Hematopoietic multipotent progenitor cell treated with erythropoietin and hydrocortisone succinate and interleukin-3 and kit ligand, for 4 days (in vitro differentiated cells): ENCODE measurements at regions not wholly inside any gene's neighbourhood (a gene's known extent, or its start where the extent isn't known, plus 50 kb on each side); places are given as distances from the start of the nearest gene placed in this dataset.
"Not testable (repeated sequence)": the region's sequence is repeated elsewhere in the genome, so short reads cannot be mapped to it uniquely, and the experiment has no call there.

ENCODE experiments used
- DNase-seq: peaks from one replicate; pipeline ENCODE4 v3.0.0-alpha.2; 2015

DNA sequence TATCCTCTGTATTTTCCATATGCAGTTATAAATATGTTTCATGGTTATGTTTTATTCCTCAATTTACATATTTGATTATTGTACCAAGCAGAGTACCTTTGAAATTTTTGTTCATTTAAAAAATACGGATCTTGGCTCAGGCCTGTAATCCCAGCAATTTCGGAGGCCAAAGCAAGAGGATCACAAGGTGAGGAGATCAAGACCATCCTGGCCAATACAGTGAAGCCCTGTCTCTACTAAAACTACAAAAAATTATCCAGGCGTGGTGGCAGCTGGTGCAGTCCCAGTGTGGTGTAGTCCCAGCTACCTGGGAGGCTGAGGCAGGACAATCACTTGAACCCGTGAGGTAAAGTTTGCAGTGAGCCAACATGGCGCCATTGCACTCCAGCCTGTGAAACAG, 251.2 kb upstream of the TPTE start:
- peak; percentile 14 for DNase-seq

DNA sequence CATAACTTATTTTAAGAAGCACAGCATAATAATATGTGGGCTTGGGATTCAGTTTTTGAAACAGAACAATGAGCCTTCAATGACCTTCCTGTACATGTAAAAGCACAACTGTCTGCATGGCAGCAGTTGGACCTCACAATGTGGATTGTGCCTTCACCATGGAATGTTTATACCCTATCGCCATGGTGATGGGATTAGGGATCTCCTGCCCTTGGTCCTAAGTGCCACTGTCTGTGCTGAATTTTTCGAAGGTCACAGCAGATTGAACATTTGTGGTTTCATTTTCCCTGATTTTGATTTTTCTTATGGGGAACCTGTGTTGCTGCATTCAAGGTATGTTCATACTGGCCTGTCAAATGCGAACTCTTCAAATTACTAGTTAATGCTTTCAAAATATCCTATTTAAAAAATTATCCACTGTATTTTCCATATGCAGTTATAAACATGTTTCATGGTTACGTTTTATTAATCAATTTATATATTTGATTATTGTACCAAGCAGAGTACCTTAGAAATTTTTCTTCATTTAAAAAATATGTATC, 249.6 kb upstream of the TPTE start:
- DNase-seq, result not testable (repeated sequence)

DNA sequence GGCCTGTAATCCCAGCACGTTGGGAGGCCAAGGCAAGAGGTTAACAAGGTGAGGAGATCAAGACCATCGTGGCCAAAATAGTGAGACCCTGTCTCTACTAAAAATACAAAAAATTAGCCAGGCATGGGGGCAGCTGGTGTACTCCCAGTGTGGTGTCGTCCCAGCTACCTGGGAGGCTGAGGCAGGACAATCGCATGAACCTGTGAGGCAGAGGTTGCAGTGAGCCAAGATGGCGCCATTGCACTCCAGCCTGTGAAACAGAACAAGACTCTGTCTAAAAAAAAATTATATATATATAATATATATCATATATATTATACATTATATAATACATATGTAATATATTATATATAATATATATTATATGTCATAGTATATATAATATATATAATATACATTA, 249.2 kb upstream of the TPTE start:
- no peak for DNase-seq

DNA sequence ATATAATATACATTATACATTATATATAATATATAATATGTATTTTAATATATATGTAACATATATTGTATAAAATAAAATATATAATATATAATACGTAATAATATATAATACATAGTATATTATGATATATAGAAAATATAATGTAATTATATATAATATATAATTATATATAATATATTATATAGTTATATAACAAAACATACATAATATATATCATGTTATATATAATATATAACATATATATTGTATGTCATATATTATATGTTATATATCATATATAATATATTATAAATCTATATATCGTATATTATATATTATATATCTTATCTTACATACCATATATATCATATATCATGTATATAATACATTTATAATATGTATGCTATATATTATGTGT, 248.2 kb upstream of the TPTE start:
- no peak for DNase-seq

DNA sequence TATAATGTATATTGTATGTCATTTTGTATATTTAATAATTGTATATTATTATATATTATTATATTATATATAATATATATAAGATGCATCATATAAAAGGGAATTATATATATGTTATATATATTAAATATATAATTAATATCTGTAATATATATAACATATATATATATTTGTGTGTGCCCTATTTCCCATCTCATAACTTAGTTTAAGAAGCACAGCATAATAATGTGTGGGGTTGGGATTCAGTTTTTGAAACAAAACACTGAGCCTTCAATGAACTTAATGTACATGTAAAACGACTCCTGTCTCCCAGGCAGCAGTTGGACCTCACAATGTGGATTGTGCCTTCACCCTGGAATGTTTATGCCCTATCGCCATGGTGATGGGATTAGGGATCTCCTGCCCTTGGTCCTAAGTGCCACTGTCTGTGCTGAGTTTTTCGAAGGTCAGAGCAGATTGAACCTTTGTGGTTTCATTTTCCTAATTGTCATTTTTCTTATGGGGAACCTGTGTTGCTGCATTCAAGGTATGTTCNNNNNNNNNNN, 247.5 kb upstream of the TPTE start:
- DNase-seq, result not testable (repeated sequence)
